GM18505 (cell line): ENCODE measurements at regions not wholly inside any gene's neighbourhood (a gene's known extent, or its start where the extent isn't known, plus 50 kb on each side); places are given as distances from the start of the nearest gene placed in this dataset.

Experiments
- ATAC-seq: cut with Tn5 transposase; IDR thresholded peaks from one replicate; pipeline ENCODE4 v1.9.1; 2021; ENCODE audit not compliant: unreplicated experiment
- POLR2A ChIP-seq: IDR thresholded peaks from 4 replicates; pipeline ENCODE4 v1.6.1; 2011; ENCODE audit warnings: borderline replicate concordance; ENCODE audit not compliant: insufficient read depth, insufficient read length; ENCODE audit errors: extremely low read depth

DNA sequence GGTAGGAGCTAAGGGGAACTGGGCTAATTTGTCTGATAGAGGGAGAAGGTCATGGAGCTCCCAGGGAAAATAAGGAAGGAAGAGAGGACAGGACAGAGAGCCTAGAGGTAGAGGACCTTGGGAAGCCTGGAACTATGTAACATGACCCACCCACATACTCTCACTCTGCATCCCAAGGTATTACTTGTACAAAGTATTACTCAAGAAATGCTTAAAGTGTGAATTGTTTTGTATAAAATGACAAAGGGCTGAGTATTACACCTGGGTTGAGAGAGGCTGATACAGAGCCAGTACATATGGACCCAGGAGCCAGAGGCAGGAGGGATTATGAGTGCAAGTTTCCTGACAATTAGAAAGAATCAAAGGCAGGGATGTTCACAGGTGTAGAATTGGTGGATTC, 80.5 kb upstream of the ANKRD55 start:
- TF ChIP-seq POLR2A: no peak
- ATAC-seq: no peak

- TF ChIP-seq POLR2A: no peak
- ATAC-seq: no peak
These were observed 79.9 kb upstream of the ANKRD55 start for GRCh38 chr5:56313004-56313531.

- TF ChIP-seq POLR2A: no peak
- no peak for ATAC-seq
These were observed 78.3 kb upstream of the ANKRD55 start for GRCh38 chr5:56311306-56311905.

DNA sequence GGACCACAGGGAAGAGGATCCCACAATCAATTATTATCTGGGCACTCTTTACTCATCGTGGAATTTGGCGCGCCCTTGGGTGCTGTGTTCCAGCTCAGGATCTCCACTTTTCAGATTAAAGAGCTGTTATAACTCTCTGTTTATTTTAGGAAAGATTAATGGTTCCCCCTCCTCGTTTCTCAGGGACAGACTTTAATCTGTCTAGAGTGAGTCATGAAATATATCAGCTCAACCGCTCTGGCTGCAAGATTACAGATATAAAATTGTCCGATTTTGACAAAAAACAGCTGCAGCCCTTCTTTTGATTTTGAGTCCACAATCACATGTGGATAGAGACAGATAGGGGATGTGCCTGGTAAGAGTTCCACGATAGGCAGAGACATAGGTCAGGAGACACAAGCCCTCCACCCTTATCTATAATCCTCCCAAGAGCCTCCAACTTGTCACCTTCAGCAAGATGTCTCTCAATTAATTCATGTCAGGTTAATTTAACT, 77.6 kb upstream of the ANKRD55 start:
- no peak for ATAC-seq

DNA sequence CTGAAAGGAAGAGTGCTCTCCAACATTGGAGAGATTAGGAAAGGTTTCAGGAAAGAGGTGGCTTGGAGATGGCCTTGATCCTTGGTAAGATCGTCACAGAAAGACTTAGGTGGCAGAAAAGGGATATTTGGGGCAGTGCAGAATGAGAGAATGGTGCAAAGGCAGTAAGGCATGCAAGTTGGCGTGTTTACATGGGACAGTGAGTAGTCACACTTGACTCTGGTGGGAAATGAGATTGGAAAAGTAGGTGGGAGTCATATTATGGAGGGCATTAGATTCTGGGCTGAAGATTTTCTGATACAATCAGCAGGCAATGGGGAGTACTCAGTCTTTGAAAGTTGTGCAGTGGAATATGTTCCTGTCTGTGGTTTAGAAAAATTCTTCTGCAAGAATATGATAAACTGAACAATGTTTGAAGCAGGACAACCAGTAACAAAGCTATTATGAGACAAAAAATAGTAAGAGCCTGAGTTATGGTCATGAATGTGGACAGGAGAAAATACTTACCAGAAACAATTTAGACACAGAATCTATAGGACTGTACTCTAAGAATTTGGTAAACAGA, 76.2 kb upstream of the ANKRD55 start:
- no peak for ATAC-seq
- no peak for TF ChIP-seq POLR2A

More for the DNA sequence above, 77.6 kb upstream of the ANKRD55 start:
- no peak for TF ChIP-seq POLR2A

DNA sequence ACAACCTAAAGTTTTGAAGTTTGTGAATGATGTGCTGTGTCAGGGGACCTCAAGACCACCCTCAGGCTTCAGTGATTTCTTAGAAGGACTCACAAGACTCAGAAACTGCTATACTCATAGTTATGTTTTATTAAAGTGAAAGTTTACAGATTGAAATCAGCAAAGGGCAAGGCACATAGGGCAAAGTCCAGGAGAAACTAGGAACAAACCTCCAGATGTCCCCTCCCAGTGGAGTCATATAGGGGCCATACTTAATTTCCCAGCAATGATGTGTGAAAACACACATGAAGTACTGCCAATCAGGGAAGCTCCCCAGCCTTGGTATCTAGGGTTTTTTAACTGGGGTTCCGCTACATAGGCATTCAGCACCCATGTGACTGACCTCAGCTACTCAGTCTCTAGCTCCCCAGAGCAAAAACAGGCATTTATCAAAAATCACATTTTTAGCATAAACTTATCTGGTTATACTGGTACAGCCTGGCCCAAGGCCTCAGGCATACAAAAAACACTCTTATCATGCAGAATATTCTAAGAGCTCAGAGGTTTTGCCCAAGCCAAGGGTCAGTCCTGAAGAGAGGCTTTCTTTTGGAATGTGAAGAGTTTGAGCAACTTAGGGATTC, 74.7 kb upstream of the ANKRD55 start:
- TF ChIP-seq POLR2A: no peak
- ATAC-seq: no peak

GRCh38 chr5:56306433-56307150, 73.5 kb upstream of the ANKRD55 start:
- no peak for TF ChIP-seq POLR2A
- no peak for ATAC-seq

GRCh38 chr5:56305001-56305950, 72.1 kb upstream of the ANKRD55 start:
- no peak for ATAC-seq
- TF ChIP-seq POLR2A: no peak

GRCh38 chr5:56303511-56303910, 70.4 kb upstream of the ANKRD55 start:
- TF ChIP-seq POLR2A: no peak
- no peak for ATAC-seq

DNA sequence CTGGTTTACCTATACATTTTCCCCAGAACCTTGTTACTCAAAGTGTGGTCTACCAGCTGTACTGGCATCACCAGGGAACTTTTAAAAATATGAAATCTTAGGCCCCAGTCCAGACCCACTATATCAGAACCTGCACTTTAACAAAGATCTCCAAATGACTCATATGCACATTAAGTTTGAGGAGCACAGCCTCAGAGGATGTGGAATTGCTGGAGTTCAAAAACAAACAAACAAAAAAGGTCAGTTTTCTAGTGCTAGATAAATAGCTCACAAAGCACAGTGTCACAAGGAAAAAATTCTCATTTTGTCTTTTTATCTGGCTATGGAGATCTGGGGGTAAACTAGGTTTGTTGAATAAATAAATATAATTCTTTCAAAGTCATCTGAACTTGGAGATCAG, 68.9 kb upstream of the ANKRD55 start:
- TF ChIP-seq POLR2A: no peak
- ATAC-seq: no peak

GRCh38 chr5:56301069-56301468, 67.9 kb upstream of the ANKRD55 start:
- ATAC-seq: no peak
- no peak for TF ChIP-seq POLR2A

DNA sequence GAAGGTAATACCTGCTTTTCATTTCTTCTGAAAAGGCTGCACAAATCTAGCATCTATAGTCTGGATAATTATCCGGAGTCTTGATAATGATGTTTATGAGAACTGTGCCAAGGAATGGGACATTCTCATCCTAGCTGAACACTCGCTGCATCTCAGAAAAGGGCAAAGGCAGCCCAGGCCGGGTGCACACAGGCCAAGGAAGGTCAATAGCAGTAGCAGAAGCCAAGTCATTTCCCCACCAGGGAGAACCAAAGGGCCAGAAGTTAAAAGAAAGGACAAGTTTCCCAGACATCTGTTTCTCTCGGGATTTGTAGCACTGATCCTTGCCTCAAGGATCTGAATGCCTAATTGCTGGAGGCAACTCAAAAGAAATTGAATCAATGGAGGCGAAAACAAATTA, 66.1 kb upstream of the ANKRD55 start:
- no peak for TF ChIP-seq POLR2A
- no peak for ATAC-seq
